ENCODE measurements at regions not wholly inside any gene's neighbourhood (a gene's known extent, or its start where the extent isn't known, plus 50 kb on each side); places are given as distances from the start of the nearest gene placed in this dataset.

- in situ Hi-C loops (cut with MboI; ENCODE audit: low sequenced_read_pairs), result no loop called here
Observed at GRCh38 chr12:45585522-45586230, 143.8 kb upstream of the ARID2 start.

- in situ Hi-C loops (cut with MboI; ENCODE audit: low sequenced_read_pairs), result no loop called here
Observed at GRCh38 chr12:45586486-45586885, 143.0 kb upstream of the ARID2 start.

- in situ Hi-C loops (cut with MboI; ENCODE audit: low sequenced_read_pairs), result no loop called here
Observed at GRCh38 chr12:45587012-45587411, 142.5 kb upstream of the ARID2 start.

- in situ Hi-C loops (cut with MboI; ENCODE audit: low sequenced_read_pairs), result no loop called here
Observed at GRCh38 chr12:45587877-45588533, 141.5 kb upstream of the ARID2 start.

- in situ Hi-C loops (cut with MboI; ENCODE audit: low sequenced_read_pairs), result no loop called here
Observed at GRCh38 chr12:45590646-45591045, 138.9 kb upstream of the ARID2 start.

- in situ Hi-C loops (cut with MboI; ENCODE audit: low sequenced_read_pairs), result no loop called here
Observed at GRCh38 chr12:45591635-45592034, 137.9 kb upstream of the ARID2 start.

- in situ Hi-C loops (cut with MboI; ENCODE audit: low sequenced_read_pairs), result no loop called here
Observed at GRCh38 chr12:45596366-45596765, 133.1 kb upstream of the ARID2 start.

GRCh38 chr12:45598336-45598735, 131.2 kb upstream of the ARID2 start:
- in situ Hi-C loops (cut with MboI; ENCODE audit: low sequenced_read_pairs), result no loop called here

GRCh38 chr12:45598761-45599160, 130.7 kb upstream of the ARID2 start:
- in situ Hi-C loops (cut with MboI; ENCODE audit: low sequenced_read_pairs), result no loop called here

GRCh38 chr12:45599196-45599595, 130.3 kb upstream of the ARID2 start:
- in situ Hi-C loops (cut with MboI; ENCODE audit: low sequenced_read_pairs), result no loop called here

- in situ Hi-C loops (cut with MboI; ENCODE audit: low sequenced_read_pairs), result no loop called here
Observed at GRCh38 chr12:45601390-45601789, 128.1 kb upstream of the ARID2 start.

- in situ Hi-C loops (cut with MboI; ENCODE audit: low sequenced_read_pairs), result no loop called here
Observed at GRCh38 chr12:45601888-45602287, 127.6 kb upstream of the ARID2 start.

- in situ Hi-C loops (cut with MboI; ENCODE audit: low sequenced_read_pairs), result no loop called here
Observed at GRCh38 chr12:45605624-45606023, 123.9 kb upstream of the ARID2 start.

- in situ Hi-C loops (cut with MboI; ENCODE audit: low sequenced_read_pairs), result no loop called here
Observed at GRCh38 chr12:45611061-45611460, 118.4 kb upstream of the ARID2 start.

- in situ Hi-C loops (cut with MboI; ENCODE audit: low sequenced_read_pairs), result no loop called here
Observed at GRCh38 chr12:45611495-45611894, 118.0 kb upstream of the ARID2 start.

- in situ Hi-C loops (cut with MboI; ENCODE audit: low sequenced_read_pairs), result no loop called here
Observed at GRCh38 chr12:45612044-45612794, 117.3 kb upstream of the ARID2 start.

GRCh38 chr12:45613296-45613695, 116.2 kb upstream of the ARID2 start:
- in situ Hi-C loops (cut with MboI; ENCODE audit: low sequenced_read_pairs), result no loop called here

GRCh38 chr12:45613855-45614254, 115.7 kb upstream of the ARID2 start:
- in situ Hi-C loops (cut with MboI; ENCODE audit: low sequenced_read_pairs), result no loop called here

GRCh38 chr12:45615268-45615667, 114.2 kb upstream of the ARID2 start:
- in situ Hi-C loops (cut with MboI; ENCODE audit: low sequenced_read_pairs), result no loop called here

- in situ Hi-C loops (cut with MboI; ENCODE audit: low sequenced_read_pairs), result no loop called here
Observed at GRCh38 chr12:45619736-45620135, 109.8 kb upstream of the ARID2 start.

GRCh38 chr12:45621703-45622102, 107.8 kb upstream of the ARID2 start:
- in situ Hi-C loops (cut with MboI; ENCODE audit: low sequenced_read_pairs), result no loop called here

Measured in HL-60/S4 treated with phorbol 12-myristate 13-acetate at 8.2 ng/mL for 4 days and 3 days (cell line).